ENCODE measurements at regions not wholly inside any gene's neighbourhood (a gene's known extent, or its start where the extent isn't known, plus 50 kb on each side); places are given as distances from the start of the nearest gene placed in this dataset.
A peak's percentile ranks its signal among the peaks of the same experiment; 100 is the strongest.
"Not testable (repeated sequence)": the region's sequence is repeated elsewhere in the genome, so short reads cannot be mapped to it uniquely, and the experiment has no call there.

DNA sequence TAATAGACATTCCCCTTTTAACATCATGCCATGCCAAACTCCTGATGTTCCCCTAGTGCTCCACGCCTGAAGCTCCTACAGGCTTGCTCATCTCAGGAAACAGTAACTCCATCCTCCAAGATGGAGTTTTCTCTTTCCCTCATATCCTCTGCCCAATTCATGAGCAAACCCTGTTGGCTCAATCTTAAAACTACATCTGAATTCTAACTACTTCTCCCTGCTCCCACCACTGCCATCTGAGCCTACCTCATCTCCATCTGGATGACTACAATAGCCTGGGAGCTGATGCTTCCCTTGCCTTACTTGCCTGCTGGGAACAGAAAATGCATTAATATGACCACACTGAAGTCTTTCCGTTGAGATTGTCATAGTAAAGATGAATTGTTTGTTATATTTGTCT, 271.7 kb upstream of the MKLN1 start:
- DNase-seq (ENCODE audit: low spot score): no peak
- no peak for TF ChIP-seq GRHL2 (CRISPR knock-in tag; IDR thresholded peaks at IDR 0.05; ENCODE audit: insufficient replicate concordance, severe bottlenecking)
- TF ChIP-seq SMAD3 (CRISPR knock-in tag; IDR thresholded peaks at IDR 0.05; ENCODE audit: borderline replicate concordance): no peak
- TF ChIP-seq, protein P1, sequence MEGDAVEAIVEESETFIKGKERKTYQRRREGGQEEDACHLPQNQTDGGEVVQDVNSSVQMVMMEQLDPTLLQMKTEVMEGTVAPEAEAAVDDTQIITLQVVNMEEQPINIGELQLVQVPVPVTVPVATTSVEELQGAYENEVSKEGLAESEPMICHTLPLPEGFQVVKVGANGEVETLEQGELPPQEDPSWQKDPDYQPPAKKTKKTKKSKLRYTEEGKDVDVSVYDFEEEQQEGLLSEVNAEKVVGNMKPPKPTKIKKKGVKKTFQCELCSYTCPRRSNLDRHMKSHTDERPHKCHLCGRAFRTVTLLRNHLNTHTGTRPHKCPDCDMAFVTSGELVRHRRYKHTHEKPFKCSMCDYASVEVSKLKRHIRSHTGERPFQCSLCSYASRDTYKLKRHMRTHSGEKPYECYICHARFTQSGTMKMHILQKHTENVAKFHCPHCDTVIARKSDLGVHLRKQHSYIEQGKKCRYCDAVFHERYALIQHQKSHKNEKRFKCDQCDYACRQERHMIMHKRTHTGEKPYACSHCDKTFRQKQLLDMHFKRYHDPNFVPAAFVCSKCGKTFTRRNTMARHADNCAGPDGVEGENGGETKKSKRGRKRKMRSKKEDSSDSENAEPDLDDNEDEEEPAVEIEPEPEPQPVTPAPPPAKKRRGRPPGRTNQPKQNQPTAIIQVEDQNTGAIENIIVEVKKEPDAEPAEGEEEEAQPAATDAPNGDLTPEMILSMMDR (IDR thresholded peaks at IDR 0.05): no peak
- TF ChIP-seq SMAD4 (CRISPR knock-in tag; IDR thresholded peaks at IDR 0.05): no peak
- no peak for TF ChIP-seq ELF4 (CRISPR knock-in tag; IDR thresholded peaks at IDR 0.05; ENCODE audit: low read depth)
- TF ChIP-seq MYBL2 (CRISPR knock-in tag; IDR thresholded peaks at IDR 0.05): no peak
- TF ChIP-seq JAZF1 (CRISPR knock-in tag; IDR thresholded peaks at IDR 0.05): no peak
- TF ChIP-seq ATF1 (CRISPR knock-in tag; IDR thresholded peaks at IDR 0.05): no peak
- TF ChIP-seq, protein P2, sequence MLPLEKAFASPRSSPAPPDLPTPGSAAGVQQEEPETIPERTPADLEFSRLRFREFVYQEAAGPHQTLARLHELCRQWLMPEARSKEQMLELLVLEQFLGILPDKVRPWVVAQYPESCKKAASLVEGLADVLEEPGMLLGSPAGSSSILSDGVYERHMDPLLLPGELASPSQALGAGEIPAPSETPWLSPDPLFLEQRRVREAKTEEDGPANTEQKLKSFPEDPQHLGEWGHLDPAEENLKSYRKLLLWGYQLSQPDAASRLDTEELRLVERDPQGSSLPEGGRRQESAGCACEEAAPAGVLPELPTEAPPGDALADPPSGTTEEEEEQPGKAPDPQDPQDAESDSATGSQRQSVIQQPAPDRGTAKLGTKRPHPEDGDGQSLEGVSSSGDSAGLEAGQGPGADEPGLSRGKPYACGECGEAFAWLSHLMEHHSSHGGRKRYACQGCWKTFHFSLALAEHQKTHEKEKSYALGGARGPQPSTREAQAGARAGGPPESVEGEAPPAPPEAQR (CRISPR knock-in tag; IDR thresholded peaks at IDR 0.05): no peak
- TF ChIP-seq, protein P3, sequence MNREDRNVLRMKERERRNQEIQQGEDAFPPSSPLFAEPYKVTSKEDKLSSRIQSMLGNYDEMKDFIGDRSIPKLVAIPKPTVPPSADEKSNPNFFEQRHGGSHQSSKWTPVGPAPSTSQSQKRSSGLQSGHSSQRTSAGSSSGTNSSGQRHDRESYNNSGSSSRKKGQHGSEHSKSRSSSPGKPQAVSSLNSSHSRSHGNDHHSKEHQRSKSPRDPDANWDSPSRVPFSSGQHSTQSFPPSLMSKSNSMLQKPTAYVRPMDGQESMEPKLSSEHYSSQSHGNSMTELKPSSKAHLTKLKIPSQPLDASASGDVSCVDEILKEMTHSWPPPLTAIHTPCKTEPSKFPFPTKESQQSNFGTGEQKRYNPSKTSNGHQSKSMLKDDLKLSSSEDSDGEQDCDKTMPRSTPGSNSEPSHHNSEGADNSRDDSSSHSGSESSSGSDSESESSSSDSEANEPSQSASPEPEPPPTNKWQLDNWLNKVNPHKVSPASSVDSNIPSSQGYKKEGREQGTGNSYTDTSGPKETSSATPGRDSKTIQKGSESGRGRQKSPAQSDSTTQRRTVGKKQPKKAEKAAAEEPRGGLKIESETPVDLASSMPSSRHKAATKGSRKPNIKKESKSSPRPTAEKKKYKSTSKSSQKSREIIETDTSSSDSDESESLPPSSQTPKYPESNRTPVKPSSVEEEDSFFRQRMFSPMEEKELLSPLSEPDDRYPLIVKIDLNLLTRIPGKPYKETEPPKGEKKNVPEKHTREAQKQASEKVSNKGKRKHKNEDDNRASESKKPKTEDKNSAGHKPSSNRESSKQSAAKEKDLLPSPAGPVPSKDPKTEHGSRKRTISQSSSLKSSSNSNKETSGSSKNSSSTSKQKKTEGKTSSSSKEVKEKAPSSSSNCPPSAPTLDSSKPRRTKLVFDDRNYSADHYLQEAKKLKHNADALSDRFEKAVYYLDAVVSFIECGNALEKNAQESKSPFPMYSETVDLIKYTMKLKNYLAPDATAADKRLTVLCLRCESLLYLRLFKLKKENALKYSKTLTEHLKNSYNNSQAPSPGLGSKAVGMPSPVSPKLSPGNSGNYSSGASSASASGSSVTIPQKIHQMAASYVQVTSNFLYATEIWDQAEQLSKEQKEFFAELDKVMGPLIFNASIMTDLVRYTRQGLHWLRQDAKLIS (CRISPR knock-in tag; IDR thresholded peaks at IDR 0.05; ENCODE audit: borderline replicate concordance): no peak
- ChIA-PET CTCF (interaction anchor here (1.1 kb wide), 1 partner anchor 180 kb away, joined by 3 read pairs; no protein-coding TSS in a partner anchor), POLR2A (no interaction called here)
- no peak for ATAC-seq
- Mint-ChIP-seq H3K4me1 (peaks cover 5% of the 10 kb centered on the region; the same call in 1 of the 2 replicates), H3K9me3 (peaks cover 34% of the 10 kb centered on the region), H3K27ac (no peak overlapping the region), H3K36me3 (peaks cover 33% of the 10 kb centered on the region), H3K27me3 (ENCODE audit: low read depth) (no peaks in the 10 kb centered on the region), H3K4me3 (no peak overlapping the region)

DNA sequence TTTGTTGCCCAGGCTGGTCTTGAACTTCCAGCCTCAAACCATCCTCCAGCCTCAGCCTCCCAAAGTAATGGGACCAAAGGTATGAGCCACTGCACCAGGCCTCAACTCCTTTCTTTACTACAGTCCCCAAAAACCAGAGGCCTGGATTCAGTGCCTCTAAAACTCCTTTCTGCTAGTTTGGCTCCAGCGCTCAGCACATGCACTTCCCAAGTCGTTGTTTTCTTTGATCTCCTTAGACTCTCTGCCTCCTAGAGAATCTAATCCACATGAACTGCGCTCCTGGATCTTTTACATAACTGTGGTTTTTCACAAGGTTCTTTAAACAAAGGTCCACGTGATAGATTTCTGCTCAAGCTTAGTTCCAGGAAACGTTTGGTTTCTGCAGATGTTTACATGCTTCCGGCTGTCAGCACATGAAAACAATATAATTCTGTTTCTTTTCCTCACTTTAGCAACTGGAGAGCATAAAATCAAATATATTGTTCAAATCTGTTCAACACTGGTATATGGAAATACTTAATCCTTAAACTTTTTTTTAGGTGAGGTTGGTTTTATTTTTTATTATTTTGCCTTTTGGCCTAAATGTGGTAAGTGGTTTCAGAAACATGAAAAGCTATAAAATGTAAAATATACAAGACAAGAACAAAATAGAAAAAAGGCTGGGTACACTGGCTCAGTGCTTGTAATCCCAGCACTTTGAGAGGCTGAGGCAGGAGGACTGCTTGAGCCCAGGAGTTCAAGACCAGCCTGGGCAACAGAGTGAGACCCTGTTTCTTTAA, 270.5 kb upstream of the MKLN1 start:
- no peaks in the 10 kb centered on the region for H3K27me3 Mint-ChIP-seq (ENCODE audit: low read depth)
- no peak for DNase-seq (ENCODE audit: low spot score)
- TF ChIP-seq HMGA2 (CRISPR knock-in tag; IDR thresholded peaks at IDR 0.05): no peak
- TF ChIP-seq GABPB1 (CRISPR knock-in tag; IDR thresholded peaks at IDR 0.05): peak; percentile 72
- CTCF ChIA-PET: interaction anchor here (1.1 to 1.6 kb wide), 2 partner anchors 160 to 182 kb away, joined by 3 read pairs; no protein-coding TSS in a partner anchor
- ATAC-seq: no peak
- H3K4me1 Mint-ChIP-seq: peaks cover 5% of the 10 kb centered on the region; the same call in 1 of the 2 replicates
- H3K27ac Mint-ChIP-seq: no peak overlapping the region
- H3K4me3 Mint-ChIP-seq: no peak overlapping the region
- POLR2A ChIA-PET: interaction anchor here (0.6 kb wide), 1 partner anchor 16 kb away, joined by 3 read pairs; no protein-coding TSS in a partner anchor
- peaks cover 37% of the 10 kb centered on the region for H3K9me3 Mint-ChIP-seq
- peaks cover 33% of the 10 kb centered on the region for H3K36me3 Mint-ChIP-seq

DNA sequence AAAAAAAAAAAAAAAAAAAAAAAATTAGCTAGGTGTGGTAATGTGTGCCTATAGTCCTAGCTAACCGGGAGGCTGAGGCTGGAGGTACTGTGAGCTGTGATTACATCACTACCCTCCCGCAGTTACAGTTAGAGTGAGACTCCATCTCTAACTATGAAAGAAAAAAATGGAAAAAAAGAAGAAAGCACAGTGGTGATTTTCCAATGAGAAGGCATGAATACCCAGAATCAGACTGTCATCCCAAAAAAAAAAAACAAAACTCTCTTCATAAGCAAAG, 269.9 kb upstream of the MKLN1 start:
- no peak for ATAC-seq
- DNase-seq (ENCODE audit: low spot score): no peak
- Mint-ChIP-seq H3K27me3 (ENCODE audit: low read depth) (no peaks in the 10 kb centered on the region), H3K36me3 (peaks cover 33% of the 10 kb centered on the region), H3K27ac (no peak overlapping the region), H3K4me3 (no peak overlapping the region), H3K9me3 (peaks cover 37% of the 10 kb centered on the region), H3K4me1 (peaks cover 5% of the 10 kb centered on the region; the same call in 1 of the 2 replicates)
- CTCF ChIA-PET: interaction anchor here (1.6 kb wide), 1 partner anchor 161 kb away, joined by 3 read pairs; no protein-coding TSS in a partner anchor
- POLR2A ChIA-PET: no interaction called here
- TF ChIP-seq HMGA2 (CRISPR knock-in tag; IDR thresholded peaks at IDR 0.05) (no peak), GABPB1 (CRISPR knock-in tag; IDR thresholded peaks at IDR 0.05) (peak; percentile 42; the same call in 1 of the 2 replicates)

DNA sequence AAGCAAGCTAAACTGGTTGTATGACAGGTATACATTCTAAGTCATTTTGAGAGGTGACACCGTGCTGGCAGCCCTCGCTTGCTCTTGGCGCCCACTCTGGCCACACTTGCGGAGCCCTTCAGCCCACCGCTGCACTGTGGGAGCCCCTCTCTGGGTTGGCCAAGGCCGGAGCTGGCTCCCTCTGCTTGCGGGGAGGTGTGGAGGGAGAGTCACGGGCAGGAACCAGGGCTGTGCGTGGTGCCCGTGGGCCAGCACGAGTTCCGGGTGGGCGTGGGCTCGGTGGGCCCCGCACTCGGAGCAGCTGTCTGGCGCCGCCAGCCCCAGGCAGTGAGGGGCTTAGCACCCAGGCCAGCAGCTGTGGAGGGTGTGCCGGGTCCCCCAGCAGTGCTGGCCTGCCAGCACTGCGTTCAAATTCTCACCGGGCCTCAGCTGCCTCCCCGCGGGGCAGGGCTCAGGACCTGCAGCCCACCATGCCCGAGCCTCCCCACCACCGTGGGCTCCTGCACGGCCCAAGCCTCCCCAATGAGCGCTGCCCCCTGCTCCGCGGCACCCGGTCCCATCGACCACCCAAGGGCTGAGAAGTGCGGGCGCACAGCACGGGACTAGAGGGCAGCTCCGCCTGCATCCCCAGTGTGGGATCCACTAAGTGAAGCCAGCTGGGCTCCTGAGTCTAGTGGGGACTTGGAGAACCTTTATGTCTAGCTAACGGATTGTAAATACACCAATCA, 269.0 kb upstream of the MKLN1 start:
- DNase-seq (ENCODE audit: low spot score); H3K4me1 Mint-ChIP-seq; POLR2A ChIA-PET; ATAC-seq; H3K4me3 Mint-ChIP-seq; H3K27me3 Mint-ChIP-seq (ENCODE audit: low read depth); H3K27ac Mint-ChIP-seq: not testable (repeated sequence)
- CTCF ChIA-PET: interaction anchor here (1.3 kb wide), 1 partner anchor 10 kb away, joined by 6 read pairs; no protein-coding TSS in a partner anchor
- peaks cover 37% of the 10 kb centered on the region for H3K9me3 Mint-ChIP-seq
- peaks cover 33% of the 10 kb centered on the region for H3K36me3 Mint-ChIP-seq

DNA sequence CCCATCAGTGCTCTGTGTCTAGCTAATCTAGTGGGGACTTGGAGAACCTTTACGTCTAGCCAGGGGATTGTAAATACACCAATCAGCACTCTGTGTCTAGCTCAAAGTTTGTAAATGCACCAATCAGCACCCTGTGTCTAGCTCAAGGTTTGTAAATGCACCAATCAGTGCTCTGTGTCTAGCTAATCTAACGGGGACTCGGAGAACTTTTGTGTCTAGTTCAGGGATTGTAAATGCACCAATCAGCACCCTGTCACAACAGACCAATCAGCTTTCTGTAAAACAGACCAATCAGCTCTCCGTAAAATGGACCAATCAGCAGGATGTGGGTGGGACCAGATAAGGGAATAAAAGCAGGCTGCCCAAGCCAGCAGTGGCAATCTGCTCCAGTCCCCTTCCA, 268.3 kb upstream of the MKLN1 start:
- CTCF ChIA-PET: interaction anchor here (1.3 kb wide), 1 partner anchor 10 kb away, joined by 6 read pairs; no protein-coding TSS in a partner anchor
- peaks cover 37% of the 10 kb centered on the region for H3K9me3 Mint-ChIP-seq
- peaks cover 33% of the 10 kb centered on the region for H3K36me3 Mint-ChIP-seq
- H3K4me1 Mint-ChIP-seq; POLR2A ChIA-PET; H3K4me3 Mint-ChIP-seq; H3K27ac Mint-ChIP-seq; H3K27me3 Mint-ChIP-seq (ENCODE audit: low read depth); ATAC-seq; DNase-seq (ENCODE audit: low spot score): not testable (repeated sequence)

All from WTC11 (cell line).